H1 (cell line): ENCODE measurements at regions not wholly inside any gene's neighbourhood (a gene's known extent, or its start where the extent isn't known, plus 50 kb on each side); places are given as distances from the start of the nearest gene placed in this dataset.

Experiments used
- CTCF ChIA-PET: fragments of 300-600 bp; sonication (Branson Sonifier 250); formaldehyde crosslinking; loops from one replicate; lab custom pipeline; 2021; ENCODE audit not compliant: partially characterized antibody; lab: Charles Lee
- POLR2A ChIA-PET: fragments of 300-600 bp; sonication (Branson Sonifier 250); formaldehyde crosslinking; loops from one replicate; lab custom pipeline; 2021; ENCODE audit warnings: inconsistent platforms; ENCODE audit not compliant: partially characterized antibody; lab: Charles Lee
- DNase-seq, 2 experiments: peaks; one replicate each; pipeline versions ENCODE4 v3.0.0 to v3.0.0-alpha.2; 2010 to 2022; ENCODE audit warnings: low spot score in 2 of 2, low read depth in 1 of 2, mixed read lengths in 1 of 2
- FAIRE-seq: peaks from 2 replicates; lab custom pipeline; 2011; peaks lifted over from hg19 to GRCh38; lab: Jason Lieb, UNC
- H2AFZ ChIP-seq: 2 replicates; pipeline ENCODE4 v1.8.1; 2012; ENCODE audit warnings: low read length, inconsistent platforms
- H2AK5ac ChIP-seq: 2 replicates; pipeline ENCODE4 v1.6.1; 2013; ENCODE audit warnings: low read depth, low read length
- H2BK120ac ChIP-seq: replicated peaks from 2 replicates; pipeline ENCODE3; 2013; ENCODE audit warnings: low read depth, low read length, inconsistent platforms
- H2BK12ac ChIP-seq: 2 replicates; pipeline ENCODE4 v1.6.1; 2013; ENCODE audit warnings: low read depth, low read length
- H2BK15ac ChIP-seq: 2 replicates; pipeline ENCODE4 v1.6.1; 2013; ENCODE audit warnings: low read length
- H2BK20ac ChIP-seq: 2 replicates; pipeline ENCODE4 v1.6.1; 2013; ENCODE audit warnings: low read length
- H2BK5ac ChIP-seq: 2 replicates; pipeline ENCODE4 v1.6.1; 2013; ENCODE audit warnings: low read depth, low read length
- H3K14ac ChIP-seq: 2 replicates; pipeline ENCODE4 v1.6.1; 2013; ENCODE audit warnings: inconsistent platforms; ENCODE audit not compliant: insufficient read length
- H3K18ac ChIP-seq: 2 replicates; pipeline ENCODE4 v1.6.1; 2013; ENCODE audit warnings: low read length; ENCODE audit errors: extremely low read depth
- H3K23ac ChIP-seq: 2 replicates; pipeline ENCODE4 v1.6.1; 2013; ENCODE audit warnings: inconsistent platforms; ENCODE audit not compliant: insufficient read length
- H3K23me2 ChIP-seq: 2 replicates; pipeline ENCODE4 v1.6.1; 2013; ENCODE audit warnings: low read depth, low read length
- H3K27ac ChIP-seq: 2 replicates; pipeline ENCODE4 v1.6.1; 2011; ENCODE audit warnings: low read depth, low read length, inconsistent platforms
- H3K27me3 ChIP-seq, 4 experiments: replicated peaks in 1 of 4; 1 replicate in 1 of 4; 2 replicates in 3 of 4; pipeline versions ENCODE4 v1.6.1 to v1.8.1; 2011 to 2013; ENCODE audit warnings: low read length in 3 of 4, mild to moderate bottlenecking in 3 of 4, inconsistent platforms in 2 of 4, mixed read lengths in 2 of 4, moderate library complexity in 1 of 4; ENCODE audit not compliant: control insufficient read depth in 3 of 4, insufficient read depth in 3 of 4; ENCODE audit errors: extremely low read depth in 1 of 4
- H3K36me3 ChIP-seq, 4 experiments: 2 replicates each; pipeline versions ENCODE4 v1.6.1 to v1.8.1; 2011 to 2013; ENCODE audit warnings: mild to moderate bottlenecking in 4 of 4, low read length in 3 of 4, moderate library complexity in 2 of 4, control low read depth in 1 of 4, inconsistent platforms in 1 of 4; ENCODE audit not compliant: insufficient read depth in 4 of 4, control insufficient read depth in 2 of 4
- H3K4ac ChIP-seq: replicated peaks from 2 replicates; pipeline ENCODE3; 2013; ENCODE audit warnings: low read length, low read depth, mixed read lengths, inconsistent platforms; ENCODE audit not compliant: insufficient read length
- H3K4me1 ChIP-seq, 4 experiments: replicated peaks in 1 of 4; 1 replicate in 1 of 4; 2 replicates in 3 of 4; pipeline versions ENCODE4 v1.6.1 to v1.8.1; 2011 to 2013; ENCODE audit warnings: low read length in 3 of 4, inconsistent platforms in 2 of 4, mixed read lengths in 1 of 4; ENCODE audit not compliant: insufficient read depth in 4 of 4, control insufficient read depth in 3 of 4
- H3K4me2 ChIP-seq, 2 experiments: 2 replicates each; pipeline versions ENCODE4 v1.6.1 to v1.8.1; 2011 to 2013; ENCODE audit warnings: low read depth in 2 of 2, low read length in 2 of 2, control low read depth in 1 of 2, inconsistent platforms in 1 of 2, mild to moderate bottlenecking in 1 of 2; ENCODE audit not compliant: insufficient read depth in 1 of 2
- H3K4me3 ChIP-seq, 4 experiments: fragments of 200-600, 300-600 bp in 1 of 4; sonication (generic), shearing (Covaris generic), sonication (Bioruptor Twin) in 1 of 4; 2 replicates each; pipeline versions ENCODE4 v1.5.1 to v1.8.1; 2011 to 2016; ENCODE audit warnings: low read length in 4 of 4, low read depth in 3 of 4, control low read depth in 2 of 4, inconsistent platforms in 2 of 4, mild to moderate bottlenecking in 2 of 4, mixed read lengths in 1 of 4, moderate library complexity in 1 of 4; ENCODE audit not compliant: insufficient read depth in 2 of 4; ENCODE audit errors: extremely low read depth in 1 of 4
- H3K56ac ChIP-seq: replicated peaks from 2 replicates; pipeline ENCODE3; 2013; ENCODE audit warnings: low read depth, mild to moderate bottlenecking, mixed read lengths, low read length, inconsistent platforms; ENCODE audit not compliant: insufficient read length
- H3K79me1 ChIP-seq: 2 replicates; pipeline ENCODE4 v1.6.1; 2013; ENCODE audit warnings: low read depth, low read length, control low read depth
- H3K79me2 ChIP-seq, 2 experiments: 2 replicates each; pipeline versions ENCODE4 v1.6.1 to v1.8.1; 2012 to 2013; ENCODE audit warnings: low read length in 2 of 2, mild to moderate bottlenecking in 2 of 2, inconsistent platforms in 1 of 2; ENCODE audit not compliant: insufficient read depth in 2 of 2, control insufficient read depth in 1 of 2
- H3K9ac ChIP-seq, 4 experiments: replicated peaks in 1 of 4; 1 replicate in 1 of 4; 2 replicates in 3 of 4; pipeline versions ENCODE4 v1.6.1 to v1.8.1; 2011 to 2013; ENCODE audit warnings: low read depth in 3 of 4, low read length in 3 of 4, control low read depth in 2 of 4, mild to moderate bottlenecking in 2 of 4, moderate library complexity in 2 of 4, inconsistent platforms in 1 of 4; ENCODE audit errors: extremely low read depth in 1 of 4
- H3K9me3 ChIP-seq, 2 experiments: 2 replicates each; pipeline versions ENCODE4 v1.6.1 to v1.8.1; 2012 to 2013; ENCODE audit warnings: mild to moderate bottlenecking in 2 of 2, moderate library complexity in 2 of 2, control low read depth in 1 of 2, inconsistent platforms in 1 of 2, low read depth in 1 of 2, low read length in 1 of 2, mixed read lengths in 1 of 2; ENCODE audit not compliant: insufficient read depth in 2 of 2
- H4K20me1 ChIP-seq, 2 experiments: replicated peaks in 1 of 2; 2 replicates each; pipeline versions ENCODE3 to v1.8.1; 2011 to 2013; ENCODE audit warnings: inconsistent platforms in 2 of 2, low read length in 2 of 2, mild to moderate bottlenecking in 1 of 2; ENCODE audit not compliant: insufficient read depth in 2 of 2, control insufficient read depth in 1 of 2
- H4K5ac ChIP-seq: 2 replicates; pipeline ENCODE4 v1.6.1; 2013; ENCODE audit warnings: low read length, low read depth, mixed read lengths, inconsistent platforms; ENCODE audit not compliant: insufficient read length
- H4K8ac ChIP-seq: 2 replicates; pipeline ENCODE4 v1.8.0; 2013; ENCODE audit warnings: mild to moderate bottlenecking, moderate library complexity, low read length, inconsistent platforms; ENCODE audit not compliant: insufficient read depth; ENCODE audit errors: extremely low read depth
- H4K91ac ChIP-seq: replicated peaks from 2 replicates; pipeline ENCODE3; 2013; ENCODE audit warnings: low read length, mixed read lengths, inconsistent platforms; ENCODE audit not compliant: insufficient read length
- BRCA1 ChIP-seq: IDR thresholded peaks from 2 replicates; pipeline ENCODE4 v1.6.1; 2012; ENCODE audit warnings: low read depth, low read length, improper control_type of control experiment
- SP4 ChIP-seq: IDR thresholded peaks from 2 replicates; pipeline ENCODE4 v1.6.1; 2012; ENCODE audit warnings: low read length, inconsistent platforms
- TAF7 ChIP-seq: optimal IDR thresholded peaks from 2 replicates; pipeline ENCODE3; 2011; ENCODE audit warnings: low read depth, mild to moderate bottlenecking, inconsistent platforms, low read length, moderate library complexity, borderline replicate concordance
- WGBS, 2 experiments: shearing (Covaris generic) in 1 of 2; methylation state at CpG; one replicate each; pipeline versions ENCODE4 v1.1.6 to v1.1.7; 2013 to 2015; ENCODE audit warnings: low lambda C conversion rate in 2 of 2, mixed read lengths in 2 of 2, inconsistent platforms in 1 of 2, low coverage in 1 of 2, missing lambda C conversion rate in 1 of 2; ENCODE audit not compliant: insufficient replicate concordance in 2 of 2, insufficient coverage in 1 of 2, insufficient read length in 1 of 2; ENCODE audit errors: extremely low coverage in 1 of 2, missing lambda C conversion rate in 1 of 2; 5-methylcytosine and 5-hydroxymethylcytosine counted together

DNA sequence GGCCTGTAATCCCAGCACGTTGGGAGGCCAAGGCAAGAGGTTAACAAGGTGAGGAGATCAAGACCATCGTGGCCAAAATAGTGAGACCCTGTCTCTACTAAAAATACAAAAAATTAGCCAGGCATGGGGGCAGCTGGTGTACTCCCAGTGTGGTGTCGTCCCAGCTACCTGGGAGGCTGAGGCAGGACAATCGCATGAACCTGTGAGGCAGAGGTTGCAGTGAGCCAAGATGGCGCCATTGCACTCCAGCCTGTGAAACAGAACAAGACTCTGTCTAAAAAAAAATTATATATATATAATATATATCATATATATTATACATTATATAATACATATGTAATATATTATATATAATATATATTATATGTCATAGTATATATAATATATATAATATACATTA, 249.2 kb upstream of the TPTE start:
- peaks cover 9 to 13% of the 10 kb centered on the region in 2 experiments for H3K9me3 ChIP-seq
- no peak overlapping the region for H2AK5ac ChIP-seq
- no peak overlapping the region for H3K4me2 ChIP-seq
- POLR2A ChIA-PET, result no interaction called here
- no peak overlapping the region for H3K23ac ChIP-seq
- H2BK12ac ChIP-seq, result no peak overlapping the region
- H3K27me3 ChIP-seq, result no peaks in the 10 kb centered on the region
- no peak overlapping the region for H2BK5ac ChIP-seq
- no peak overlapping the region for H3K4ac ChIP-seq
- H3K9ac ChIP-seq, result no peak overlapping the region
- H2BK15ac ChIP-seq, result no peak overlapping the region
- no peak overlapping the region for H2AFZ ChIP-seq
- no peak overlapping the region for H2BK120ac ChIP-seq
- H3K27ac ChIP-seq, result no peak overlapping the region
- 54% methylated on average over 5 of the region's 5 CpGs; no CpG with 5 or more reads in 1 of the 2 experiments for WGBS, 2 experiments
- CTCF ChIA-PET, result no interaction called here
- H3K36me3 ChIP-seq, result no peaks in the 10 kb centered on the region
- no peak overlapping the region for H3K18ac ChIP-seq
- H4K91ac ChIP-seq, result no peak overlapping the region
- no peak overlapping the region for H2BK20ac ChIP-seq
- no peaks in the 10 kb centered on the region for H4K20me1 ChIP-seq
- no peak for DNase-seq
- no peak overlapping the region for H3K4me3 ChIP-seq
- no peak for FAIRE-seq
- no peaks in the 10 kb centered on the region for H3K23me2 ChIP-seq
- H3K56ac ChIP-seq, result no peak overlapping the region
- H3K4me1 ChIP-seq, result no peaks in the 10 kb centered on the region
- H3K79me2 ChIP-seq, result no peaks in the 10 kb centered on the region
- no peak overlapping the region for H3K14ac ChIP-seq
- no peaks in the 10 kb centered on the region for H3K79me1 ChIP-seq
- no peak overlapping the region for H4K8ac ChIP-seq
- H4K5ac ChIP-seq, result no peak overlapping the region
- TF ChIP-seq SP4 (no peak), TAF7 (no peak), BRCA1 (no peak)
